SK-MEL-5 (cell line): ENCODE measurements at regions not wholly inside any gene's neighbourhood (a gene's known extent, or its start where the extent isn't known, plus 50 kb on each side); places are given as distances from the start of the nearest gene placed in this dataset.
"Not testable (repeated sequence)": the region's sequence is repeated elsewhere in the genome, so short reads cannot be mapped to it uniquely, and the experiment has no call there.

Source experiments
- DNase-seq: peaks from one replicate; pipeline ENCODE4 v3.0.0-alpha.2; 2016; ENCODE audit warnings: low read depth, low spot score
- in situ Hi-C: cut with HindIII; loops from 2 replicates; pipeline ENCODE4 v1.10.0; 2016; ENCODE audit warnings: low sequenced_read_pairs, high pct_unique_total_duplicates, low pct_unique_long_range_greater_than_20kb

DNA sequence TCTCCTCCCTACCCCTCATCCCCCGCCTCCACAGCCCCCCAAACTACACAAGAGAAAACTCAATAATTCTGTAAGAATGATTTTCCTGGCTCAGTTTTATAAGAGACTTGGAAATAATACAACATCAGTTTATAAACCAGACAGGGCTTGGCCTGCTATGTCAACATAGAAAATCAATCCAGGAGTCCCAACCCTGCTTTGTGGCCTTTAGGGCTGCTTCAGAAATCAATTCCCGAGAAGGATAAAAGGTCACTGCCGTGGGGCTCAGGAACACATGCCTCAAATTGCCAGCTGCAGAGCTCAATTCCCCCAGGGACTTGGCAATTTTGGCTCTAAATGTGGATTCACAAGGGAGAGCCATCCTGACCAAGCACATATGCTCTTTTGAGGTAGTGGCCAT lies 520.8 kb downstream of the TTLL7 start:
- DNase-seq, in situ Hi-C loops: not testable (repeated sequence)

DNA sequence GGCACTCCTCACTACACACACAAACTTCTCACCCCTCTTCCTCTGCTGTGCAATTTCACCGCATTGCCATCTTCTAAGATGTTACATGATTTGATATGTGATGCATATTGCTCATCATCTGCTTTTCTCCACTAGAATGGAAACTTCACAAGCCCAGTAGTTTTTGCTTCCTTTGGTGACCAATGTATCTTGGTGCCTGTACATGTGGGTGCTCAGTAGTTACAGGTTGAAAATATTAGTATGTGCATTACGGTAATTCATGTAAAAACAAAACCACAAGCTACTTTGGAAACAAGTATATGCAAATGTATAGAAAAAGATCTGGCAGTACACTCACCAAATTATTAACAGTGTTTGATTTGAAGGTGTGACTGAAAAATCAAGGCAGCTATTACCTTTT lies 522.4 kb downstream of the TTLL7 start:
- in situ Hi-C loops: not testable (repeated sequence)

DNA sequence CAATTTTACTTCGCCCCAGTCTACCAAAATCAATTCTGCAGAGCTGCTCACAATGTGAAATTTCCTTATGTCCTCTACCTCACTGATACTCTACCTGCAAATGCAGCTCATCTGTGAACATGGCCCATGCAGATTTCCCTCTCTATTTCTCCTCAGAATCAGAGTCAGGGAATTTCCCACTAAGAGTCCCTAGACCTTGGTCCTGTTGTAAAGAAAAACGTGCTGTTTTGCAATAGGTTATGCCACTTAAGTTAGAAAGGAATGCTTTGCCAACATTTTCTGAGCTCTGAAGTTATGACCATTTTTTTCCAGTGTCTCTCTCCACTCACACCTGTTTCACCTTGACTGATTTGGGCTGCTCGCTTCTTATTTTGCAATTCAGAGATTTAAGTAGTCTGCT lies 524.0 kb downstream of the TTLL7 start:
- DNase-seq, in situ Hi-C loops: not testable (repeated sequence)

More for the DNA sequence above, 522.4 kb downstream of the TTLL7 start:
- DNase-seq: not testable (repeated sequence)

DNA sequence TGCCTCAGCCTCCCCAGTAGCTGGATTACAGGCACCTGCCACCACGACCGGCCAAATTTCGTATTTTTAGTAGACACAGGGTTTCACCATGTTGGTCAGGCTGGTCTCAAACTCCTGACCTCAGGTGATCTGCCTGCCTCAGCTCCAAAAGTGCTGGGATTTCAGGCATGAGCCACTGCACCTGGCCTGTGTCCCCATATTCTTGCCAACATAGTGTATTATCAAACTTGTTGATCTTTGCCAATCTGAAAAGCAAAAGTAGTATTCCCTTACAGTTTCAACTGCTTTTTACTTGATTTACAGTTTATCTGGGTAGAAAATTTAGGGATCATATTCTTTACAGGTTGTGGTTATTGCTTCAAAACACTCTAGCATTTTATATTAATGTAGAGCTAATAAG lies 524.9 kb downstream of the TTLL7 start:
- DNase-seq, in situ Hi-C loops: not testable (repeated sequence)

DNA sequence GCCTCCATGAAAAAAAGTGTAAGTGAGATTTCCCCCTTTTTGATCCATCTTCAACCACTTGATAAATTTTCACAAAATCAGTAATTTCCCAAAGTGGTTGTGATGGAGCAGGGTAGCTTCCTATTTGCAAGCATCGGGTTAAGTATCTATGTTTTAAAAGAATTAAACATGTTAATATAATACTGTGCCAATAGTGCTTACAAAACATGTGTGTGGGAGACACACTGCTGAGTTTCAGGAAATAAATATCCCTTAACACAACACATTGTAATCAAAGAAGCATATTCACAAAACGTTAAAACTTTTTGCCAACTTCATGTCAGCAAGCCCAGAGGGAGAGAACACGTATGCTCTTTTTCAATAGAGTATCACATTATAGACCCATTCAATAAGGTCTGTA lies 526.9 kb downstream of the TTLL7 start:
- DNase-seq, in situ Hi-C loops: not testable (repeated sequence)

DNA sequence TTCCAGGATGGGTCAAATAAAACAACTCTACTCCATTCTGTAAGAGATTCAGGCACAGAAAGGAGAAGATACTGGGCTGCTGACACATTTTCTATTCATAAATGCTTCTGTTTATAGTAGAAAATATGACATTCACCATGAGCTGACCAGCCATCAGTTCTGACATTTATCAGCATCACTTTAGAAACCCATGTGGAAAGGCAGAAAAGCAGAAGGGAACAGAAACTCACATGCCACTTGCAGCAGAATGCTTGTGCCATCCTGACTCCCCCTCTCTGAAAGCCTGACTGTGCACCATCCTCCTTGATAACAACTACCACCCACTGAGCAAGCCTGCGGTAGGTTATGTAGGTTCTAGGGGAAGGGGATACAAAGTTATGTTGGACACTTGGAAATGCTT lies 527.7 kb downstream of the TTLL7 start:
- in situ Hi-C loops, DNase-seq: not testable (repeated sequence)

DNA sequence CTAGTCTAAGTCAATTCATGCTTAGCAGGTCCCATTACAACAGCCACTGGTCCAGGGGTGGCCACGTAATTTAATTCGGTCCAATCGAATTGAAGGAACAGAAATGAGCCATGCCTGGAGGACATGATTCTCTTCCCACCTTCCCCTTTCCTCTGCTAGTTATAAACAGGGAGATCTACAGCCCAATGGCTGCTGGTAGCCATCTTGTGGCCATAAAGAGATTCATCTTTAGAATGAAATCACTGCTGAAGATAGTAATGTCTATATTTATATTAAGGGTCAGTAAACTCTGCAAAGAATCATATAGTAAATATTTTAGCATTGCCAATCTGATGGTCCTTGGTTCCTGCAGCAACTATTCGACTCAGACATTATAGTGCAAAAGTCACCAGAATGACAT lies 530.6 kb downstream of the TTLL7 start:
- DNase-seq: peak; percentile 26
- in situ Hi-C loops: not testable (repeated sequence)

DNA sequence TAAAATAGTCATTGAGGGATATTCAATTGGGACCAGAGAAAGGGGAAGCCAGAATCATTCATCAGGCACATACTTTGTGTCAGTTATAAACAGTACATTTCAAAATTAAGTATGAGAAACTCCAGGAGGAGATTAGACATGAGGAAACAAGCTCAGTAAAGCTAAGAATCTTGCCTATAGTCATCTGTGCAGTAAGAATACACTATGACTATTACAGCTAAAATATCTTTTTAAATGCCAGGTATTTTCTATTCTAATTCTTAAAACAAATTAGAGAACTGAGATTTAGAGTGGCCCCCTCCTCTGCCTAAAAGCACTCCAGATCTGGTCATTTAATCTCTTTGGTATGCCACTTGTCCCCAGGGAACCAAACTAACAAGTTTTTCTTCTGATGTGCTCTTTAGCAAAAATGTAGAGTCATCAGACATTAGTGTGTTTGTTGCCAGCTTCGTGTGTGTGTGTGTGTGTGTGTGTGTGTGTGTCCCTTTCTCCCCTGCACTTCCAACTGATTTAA lies 541.1 kb downstream of the TTLL7 start:
- DNase-seq, in situ Hi-C loops: not testable (repeated sequence)

DNA sequence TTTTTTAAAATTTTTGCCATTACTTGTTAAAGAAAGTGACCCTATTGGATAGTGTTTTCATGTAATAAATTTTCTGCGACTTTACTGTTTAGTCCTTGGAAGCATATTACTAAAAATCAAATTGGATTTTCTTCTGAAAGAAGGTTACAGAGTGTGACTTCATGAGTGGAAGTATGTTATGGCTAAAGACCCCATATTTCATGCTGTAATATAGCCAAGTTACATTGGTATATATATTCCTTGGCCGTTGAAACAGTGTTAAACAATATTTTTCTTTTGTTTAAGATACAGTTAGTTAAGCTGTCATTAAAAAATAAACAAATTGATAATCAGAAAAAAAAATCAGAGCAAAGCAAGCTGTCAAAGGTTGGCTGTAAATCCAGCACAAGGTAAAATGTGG lies 541.7 kb downstream of the TTLL7 start:
- in situ Hi-C loops, DNase-seq: not testable (repeated sequence)

DNA sequence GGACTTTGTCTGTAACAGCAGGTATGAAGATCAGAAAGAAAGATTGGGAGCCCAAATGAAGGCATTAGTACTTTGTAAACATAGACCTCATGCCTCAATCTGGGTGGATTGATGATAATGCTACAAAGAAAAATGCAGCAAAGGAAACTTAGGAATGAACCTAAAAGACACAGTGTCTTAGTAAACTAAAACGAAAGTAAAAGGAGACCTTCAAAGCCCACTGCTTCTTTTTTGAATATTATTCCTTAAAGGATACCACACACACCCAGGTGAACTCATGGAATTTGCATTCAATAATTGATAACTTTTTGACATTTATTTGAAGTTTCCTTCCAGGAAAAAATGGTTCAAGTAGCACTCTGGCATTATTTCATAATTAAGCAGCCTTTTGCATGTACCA lies 543.2 kb downstream of the TTLL7 start:
- DNase-seq, in situ Hi-C loops: not testable (repeated sequence)

DNA sequence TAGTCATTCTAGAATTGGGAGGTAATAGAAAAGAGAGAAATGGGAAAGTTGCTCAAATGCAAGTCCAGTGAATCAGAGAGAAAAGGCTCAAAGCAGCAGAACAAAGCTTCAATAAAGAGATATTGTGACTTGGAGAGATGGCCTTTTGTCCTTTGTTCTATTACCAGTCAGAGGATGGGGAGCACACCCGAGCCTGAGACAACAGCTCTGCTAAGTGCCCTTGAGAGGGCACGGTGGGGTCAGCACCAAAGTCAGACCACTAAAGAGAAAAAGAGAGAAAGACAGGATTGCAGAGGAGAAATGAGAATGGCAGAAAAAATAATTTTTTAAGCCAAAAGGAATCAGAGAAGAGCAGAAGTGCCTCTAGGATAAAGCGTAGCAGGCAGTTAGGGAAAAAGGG lies 553.1 kb downstream of the TTLL7 start:
- in situ Hi-C loops, DNase-seq: not testable (repeated sequence)

DNA sequence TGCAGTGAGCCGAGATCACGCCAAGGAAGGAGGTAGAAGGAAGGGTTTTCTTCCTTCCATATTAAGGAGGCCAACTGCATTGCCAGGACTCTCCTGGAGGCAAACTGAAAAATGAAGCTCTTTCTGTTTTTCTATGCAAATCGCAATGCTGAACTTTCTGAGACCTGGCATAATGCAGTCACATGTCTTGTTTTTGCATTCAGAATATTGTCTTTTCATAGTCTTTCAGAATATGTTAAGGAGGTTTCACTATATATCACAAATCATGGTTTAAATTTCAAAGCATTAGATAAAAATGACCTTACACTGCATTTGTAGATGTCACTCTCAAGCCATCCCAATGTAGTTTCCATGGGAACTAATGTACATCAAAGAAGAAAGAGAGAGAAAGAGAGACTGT lies 556.5 kb downstream of the TTLL7 start:
- in situ Hi-C loops, DNase-seq: not testable (repeated sequence)

DNA sequence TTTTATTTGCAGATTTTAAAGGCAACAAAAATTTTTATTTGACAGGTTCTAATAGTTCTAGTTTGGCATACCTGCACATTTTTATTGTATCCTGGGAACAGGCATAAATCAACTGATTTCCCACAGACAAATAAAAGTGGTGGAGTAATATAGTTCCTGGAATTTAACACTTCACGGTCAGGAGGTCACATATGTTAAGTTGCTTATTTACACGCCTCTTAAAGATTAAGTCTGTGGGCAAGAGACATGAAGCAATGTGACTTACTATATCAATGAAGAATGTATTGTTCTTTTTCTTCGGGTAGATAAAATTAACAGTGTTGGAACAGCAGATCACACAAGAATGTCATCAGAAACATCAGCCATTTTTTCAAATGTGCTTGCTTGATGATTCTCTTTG lies 558.3 kb downstream of the TTLL7 start:
- DNase-seq, in situ Hi-C loops: not testable (repeated sequence)

DNA sequence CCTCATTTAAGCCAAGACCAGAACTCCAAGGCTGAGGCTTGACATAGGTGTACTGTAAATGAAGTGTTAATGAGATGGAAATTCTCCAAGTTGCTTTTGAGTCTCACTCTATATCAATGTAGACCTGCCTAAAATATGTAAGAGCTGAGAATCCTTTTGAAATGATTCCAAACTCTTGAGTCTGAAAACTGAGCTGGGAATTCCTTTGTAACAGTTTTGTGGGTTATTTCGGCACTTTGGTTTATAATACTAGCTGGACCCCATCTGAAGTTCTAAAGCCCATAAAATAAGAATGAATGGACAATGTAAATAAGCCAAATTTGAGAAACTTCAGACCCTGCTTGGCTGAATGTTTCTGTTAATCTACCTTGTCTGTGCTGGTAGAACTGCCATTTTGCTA lies 558.9 kb downstream of the TTLL7 start:
- DNase-seq, in situ Hi-C loops: not testable (repeated sequence)

DNA sequence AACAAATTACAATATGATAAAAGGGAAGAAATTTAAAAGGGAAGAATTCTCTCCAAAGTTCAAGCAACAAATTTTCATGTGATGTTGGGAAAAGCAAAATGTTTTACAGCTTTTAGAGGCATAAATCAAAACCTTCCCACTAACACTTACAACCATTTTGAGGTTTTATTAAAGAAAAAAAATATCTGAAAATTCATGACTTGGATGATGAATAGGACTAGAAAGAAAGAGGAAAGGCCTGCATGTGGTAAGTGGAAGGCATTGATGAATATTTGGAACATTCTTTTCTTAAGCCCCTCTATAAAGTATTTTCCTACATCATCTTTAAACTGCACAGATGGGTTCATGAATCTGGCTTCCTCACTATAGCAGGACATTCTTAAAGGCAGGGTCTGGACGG lies 560.6 kb downstream of the TTLL7 start:
- in situ Hi-C loops: not testable (repeated sequence)

DNA sequence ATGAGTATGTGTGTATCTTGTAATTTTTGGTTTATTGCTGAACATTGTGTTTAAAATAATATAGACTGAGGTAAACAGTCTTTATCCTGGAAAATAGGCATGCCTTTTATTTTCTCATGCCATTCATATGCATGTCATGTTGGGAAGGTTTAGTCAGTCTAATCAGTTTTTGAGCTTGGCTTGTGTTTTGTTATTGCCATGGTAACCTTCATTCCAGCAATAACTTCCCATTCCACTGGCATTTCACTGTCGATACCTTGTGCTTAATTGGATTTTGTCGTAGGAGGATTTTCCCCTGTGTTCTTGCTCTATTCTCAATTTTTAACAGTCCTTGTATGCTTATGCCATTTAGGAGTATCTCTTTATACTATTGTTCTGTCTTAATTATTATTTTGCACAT lies 563.6 kb downstream of the TTLL7 start:
- in situ Hi-C loops: not testable (repeated sequence)

More for the DNA sequence above, 560.6 kb downstream of the TTLL7 start:
- DNase-seq: not testable (repeated sequence)

DNA sequence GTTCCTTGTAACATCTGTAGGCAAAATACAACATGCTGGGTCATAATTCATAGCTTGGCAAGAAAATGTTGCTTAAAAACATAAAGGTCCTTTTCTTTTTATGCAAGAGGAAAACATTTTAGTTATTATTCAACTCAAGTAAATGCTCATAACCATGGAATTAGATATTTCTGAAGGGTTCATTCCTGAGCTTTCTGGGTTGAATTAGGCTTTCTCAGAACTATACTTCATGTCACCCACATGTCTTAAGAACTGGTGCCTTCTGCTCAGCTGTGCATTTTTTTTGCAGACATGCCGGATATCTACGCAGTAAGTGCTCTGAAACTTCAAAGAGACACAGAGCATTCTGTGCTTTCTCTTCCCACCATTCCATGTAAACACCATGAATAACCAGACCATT lies 571.4 kb downstream of the TTLL7 start:
- in situ Hi-C loops: not testable (repeated sequence)

More for the DNA sequence above, 563.6 kb downstream of the TTLL7 start:
- not testable (repeated sequence) for DNase-seq

DNA sequence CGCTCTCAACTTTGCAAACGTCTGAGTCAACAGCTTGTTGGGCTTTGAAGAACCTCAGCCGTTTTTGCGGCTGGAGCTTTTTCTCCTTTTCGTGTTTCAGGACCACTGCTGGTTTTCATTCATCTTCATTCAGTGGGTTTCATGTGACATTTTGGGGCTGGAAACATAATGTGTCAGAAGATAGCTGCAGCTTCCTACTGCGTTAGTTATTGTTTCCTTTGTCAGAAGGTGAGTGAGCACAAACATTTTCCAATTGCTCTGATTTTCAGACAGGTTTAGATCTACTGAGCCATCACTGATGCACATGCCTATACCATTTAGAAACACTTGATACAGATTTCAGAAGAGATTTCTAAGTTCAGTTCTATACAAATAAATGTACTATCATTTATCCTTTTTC lies 575.5 kb downstream of the TTLL7 start:
- in situ Hi-C loops, DNase-seq: not testable (repeated sequence)

More for the DNA sequence above, 571.4 kb downstream of the TTLL7 start:
- DNase-seq: not testable (repeated sequence)

DNA sequence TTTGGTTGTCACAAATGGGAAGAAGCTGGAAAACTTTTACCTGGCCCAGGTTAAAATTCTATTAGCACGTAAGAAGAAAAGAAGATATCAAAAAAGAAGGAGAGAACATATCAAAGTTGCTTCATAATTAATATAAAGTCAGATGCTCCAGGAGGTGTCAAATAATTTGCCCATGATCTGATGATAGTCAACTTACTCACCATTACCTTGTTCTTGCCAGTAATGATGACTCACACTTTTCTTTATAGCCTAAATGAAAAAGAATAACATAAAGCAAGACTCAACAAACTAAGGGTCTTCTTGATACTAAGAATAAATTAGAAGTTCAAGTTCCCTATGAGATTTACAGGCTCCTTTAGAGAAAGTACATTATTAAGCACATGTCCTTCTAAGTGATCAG lies 580.4 kb downstream of the TTLL7 start:
- DNase-seq: no peak
- in situ Hi-C loops: no loop called here

DNA sequence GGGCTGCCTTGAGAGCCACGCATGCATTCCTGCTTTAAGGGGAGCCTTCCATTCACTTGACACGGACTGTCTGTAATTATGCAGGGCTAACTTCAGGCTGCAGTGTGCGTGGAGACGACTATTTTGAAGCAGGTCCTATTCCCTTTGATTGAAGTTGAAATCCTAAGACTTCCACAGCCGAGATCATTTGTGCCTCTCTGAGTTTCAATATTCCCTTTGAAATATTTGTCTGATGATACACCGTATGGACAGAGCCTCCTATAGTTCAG lies 585.2 kb downstream of the TTLL7 start:
- in situ Hi-C loops, DNase-seq: not testable (repeated sequence)
